HT-29 (cell line): ENCODE measurements at regions not wholly inside any gene's neighbourhood (a gene's known extent, or its start where the extent isn't known, plus 50 kb on each side); places are given as distances from the start of the nearest gene placed in this dataset.
"Not testable (repeated sequence)": the region's sequence is repeated elsewhere in the genome, so short reads cannot be mapped to it uniquely, and the experiment has no call there.

Source experiments
- DNase-seq: peaks from one replicate; pipeline ENCODE4 v3.0.0-alpha.2; 2015; ENCODE audit warnings: low spot score

GRCh38 chr7:130845581-130846085 lies 111.6 kb upstream of the KLF14 start:
- DNase-seq = no peak

GRCh38 chr7:130849604-130850003 lies 115.6 kb upstream of the KLF14 start:
- no peak for DNase-seq

GRCh38 chr7:130850956-130851355 lies 116.9 kb upstream of the KLF14 start:
- no peak for DNase-seq

GRCh38 chr7:130852867-130853266 lies 118.9 kb upstream of the KLF14 start:
- DNase-seq = no peak

- DNase-seq = peak; percentile 73
Measured at GRCh38 chr7:130853503-130854279, 119.7 kb upstream of the KLF14 start.

- no peak for DNase-seq
Measured at GRCh38 chr7:130854481-130854880, 120.5 kb upstream of the KLF14 start.

GRCh38 chr7:130856866-130857265 lies 122.9 kb upstream of the KLF14 start:
- DNase-seq = no peak

- not testable (repeated sequence) for DNase-seq
Measured at GRCh38 chr7:130860832-130861231, 126.8 kb upstream of the KLF14 start.

GRCh38 chr7:130865408-130866236 lies 131.6 kb upstream of the KLF14 start:
- no peak for DNase-seq

GRCh38 chr7:130867039-130867438 lies 133.0 kb upstream of the KLF14 start:
- no peak for DNase-seq

- DNase-seq = no peak
Measured at GRCh38 chr7:130867581-130868136, 133.7 kb upstream of the KLF14 start.

GRCh38 chr7:130868139-130868538 lies 134.1 kb upstream of the KLF14 start:
- no peak for DNase-seq

GRCh38 chr7:130869918-130870317 lies 135.9 kb upstream of the KLF14 start:
- DNase-seq = no peak

- no peak for DNase-seq
Measured at GRCh38 chr7:130872341-130872740, 138.3 kb upstream of the KLF14 start.

- DNase-seq = no peak
Measured at GRCh38 chr7:130872756-130873448, 138.9 kb upstream of the KLF14 start.

- DNase-seq = no peak
Measured at GRCh38 chr7:130874071-130874915, 140.3 kb upstream of the KLF14 start.

- peak; percentile 81 for DNase-seq
Measured at GRCh38 chr7:130875265-130875741, 141.3 kb upstream of the KLF14 start.

- no peak for DNase-seq
Measured at GRCh38 chr7:130875901-130876300, 141.9 kb upstream of the KLF14 start.

- no peak for DNase-seq
Measured at GRCh38 chr7:130877236-130877990, 143.4 kb upstream of the KLF14 start.

- no peak for DNase-seq
Measured at GRCh38 chr7:130877991-130878305, 143.9 kb upstream of the KLF14 start.
